ENCODE measurements at regions not wholly inside any gene's neighbourhood (a gene's known extent, or its start where the extent isn't known, plus 50 kb on each side); places are given as distances from the start of the nearest gene placed in this dataset.
"Not testable (repeated sequence)": the region's sequence is repeated elsewhere in the genome, so short reads cannot be mapped to it uniquely, and the experiment has no call there.

GRCh38 chr20:48505066-48505465 is 322.7 kb downstream of the PREX1 start:
- not testable (repeated sequence) for H2BK5ac ChIP-seq (ENCODE audit: low read depth, low read length, poor library complexity); H3K4me2 ChIP-seq (ENCODE audit: low read length); H3K18ac ChIP-seq (ENCODE audit: low read length); H2BK12ac ChIP-seq (ENCODE audit: low read length); H3K4me3 ChIP-seq (ENCODE audit: low read depth, low read length); H3K9ac ChIP-seq (ENCODE audit: low read length); H3K27me3 ChIP-seq (ENCODE audit: insufficient read depth, low read length); H3K27ac ChIP-seq (ENCODE audit: low read depth, low read length); H3K9me3 ChIP-seq (ENCODE audit: insufficient read depth, low read depth, low read length); H3K4me1 ChIP-seq (ENCODE audit: control insufficient read depth in 1 of 2, insufficient read depth in 2 of 2, low read length in 2 of 2); H3K36me3 ChIP-seq (ENCODE audit: control insufficient read depth in 1 of 2, insufficient read depth in 2 of 2, low read length in 2 of 2); H3K14ac ChIP-seq (ENCODE audit: low read length); H4K12ac ChIP-seq (ENCODE audit: low read depth, low read length); H3K79me1 ChIP-seq (ENCODE audit: low read length); H2BK120ac ChIP-seq (ENCODE audit: insufficient read depth, low read length, poor library complexity); H4K91ac ChIP-seq (ENCODE audit: low read depth, low read length); H2AK5ac ChIP-seq (ENCODE audit: low read length); DNase-seq; H3K4ac ChIP-seq (ENCODE audit: low read depth, low read length); H3K79me2 ChIP-seq (ENCODE audit: control insufficient read depth, insufficient read depth, low read length, poor library complexity); H3K23ac ChIP-seq (ENCODE audit: low read length); H2AFZ ChIP-seq (ENCODE audit: insufficient read depth, low read length, poor library complexity); H4K8ac ChIP-seq (ENCODE audit: low read depth, low read length)
- no CpG with 5 or more reads among the region's 12 CpGs for WGBS (ENCODE audit: extremely low coverage, insufficient coverage, insufficient read length)

GRCh38 chr20:48503166-48503815 is 324.5 kb downstream of the PREX1 start:
- H3K14ac ChIP-seq (ENCODE audit: low read length) = no peak overlapping the region
- H3K4me1 ChIP-seq (ENCODE audit: control insufficient read depth in 1 of 2, insufficient read depth in 2 of 2, low read length in 2 of 2) = no peaks in the 10 kb centered on the region
- no peak for DNase-seq
- H3K9me3 ChIP-seq (ENCODE audit: insufficient read depth, low read depth, low read length) = peaks cover 3% of the 10 kb centered on the region
- no peak overlapping the region for H3K4me3 ChIP-seq (ENCODE audit: low read depth, low read length)
- no peak overlapping the region for H4K12ac ChIP-seq (ENCODE audit: low read depth, low read length)
- no peak overlapping the region for H3K9ac ChIP-seq (ENCODE audit: low read length)
- H3K27ac ChIP-seq (ENCODE audit: low read depth, low read length) = no peak overlapping the region
- H3K4ac ChIP-seq (ENCODE audit: low read depth, low read length) = no peak overlapping the region
- H4K91ac ChIP-seq (ENCODE audit: low read depth, low read length) = no peak overlapping the region
- H3K18ac ChIP-seq (ENCODE audit: low read length) = no peak overlapping the region
- no peak overlapping the region for H3K4me2 ChIP-seq (ENCODE audit: low read length)
- no peak overlapping the region for H2BK120ac ChIP-seq (ENCODE audit: insufficient read depth, low read length, poor library complexity)
- H3K23ac ChIP-seq (ENCODE audit: low read length) = no peak overlapping the region
- H2BK5ac ChIP-seq (ENCODE audit: low read depth, low read length, poor library complexity) = no peak overlapping the region
- no peak overlapping the region for H2AK5ac ChIP-seq (ENCODE audit: low read length)
- no peaks in the 10 kb centered on the region for H3K79me2 ChIP-seq (ENCODE audit: control insufficient read depth, insufficient read depth, low read length, poor library complexity)
- H2BK12ac ChIP-seq (ENCODE audit: low read length) = no peak overlapping the region
- H2AFZ ChIP-seq (ENCODE audit: insufficient read depth, low read length, poor library complexity) = no peak overlapping the region
- H4K8ac ChIP-seq (ENCODE audit: low read depth, low read length) = no peak overlapping the region
- no peaks in the 10 kb centered on the region for H3K36me3 ChIP-seq (ENCODE audit: control insufficient read depth in 1 of 2, insufficient read depth in 2 of 2, low read length in 2 of 2)
- H3K27me3 ChIP-seq (ENCODE audit: insufficient read depth, low read length) = no peaks in the 10 kb centered on the region
- no CpG with 5 or more reads among the region's 14 CpGs for WGBS (ENCODE audit: extremely low coverage, insufficient coverage, insufficient read length)
- H3K79me1 ChIP-seq (ENCODE audit: low read length) = no peaks in the 10 kb centered on the region

- Histone ChIP-seq H3K79me2 (ENCODE audit: control insufficient read depth, insufficient read depth, low read length, poor library complexity) (no peaks in the 10 kb centered on the region), H3K23ac (ENCODE audit: low read length) (no peak overlapping the region), H3K14ac (ENCODE audit: low read length) (no peak overlapping the region), H3K27me3 (ENCODE audit: insufficient read depth, low read length) (no peaks in the 10 kb centered on the region), H3K4ac (ENCODE audit: low read depth, low read length) (no peak overlapping the region), H4K8ac (ENCODE audit: low read depth, low read length) (no peak overlapping the region), H3K18ac (ENCODE audit: low read length) (no peak overlapping the region), H4K91ac (ENCODE audit: low read depth, low read length) (no peak overlapping the region), H3K27ac (ENCODE audit: low read depth, low read length) (no peak overlapping the region), H2AK5ac (ENCODE audit: low read length) (no peak overlapping the region), H3K9ac (ENCODE audit: low read length) (no peak overlapping the region), H2BK12ac (ENCODE audit: low read length) (no peak overlapping the region), H3K36me3 (ENCODE audit: control insufficient read depth in 1 of 2, insufficient read depth in 2 of 2, low read length in 2 of 2) (no peaks in the 10 kb centered on the region), H3K4me1 (ENCODE audit: control insufficient read depth in 1 of 2, insufficient read depth in 2 of 2, low read length in 2 of 2) (no peaks in the 10 kb centered on the region), H3K9me3 (ENCODE audit: insufficient read depth, low read depth, low read length) (peaks cover 3% of the 10 kb centered on the region), H2BK5ac (ENCODE audit: low read depth, low read length, poor library complexity) (no peak overlapping the region), H3K4me2 (ENCODE audit: low read length) (no peak overlapping the region), H4K12ac (ENCODE audit: low read depth, low read length) (no peak overlapping the region), H2AFZ (ENCODE audit: insufficient read depth, low read length, poor library complexity) (no peak overlapping the region), H2BK120ac (ENCODE audit: insufficient read depth, low read length, poor library complexity) (no peak overlapping the region), H3K4me3 (ENCODE audit: low read depth, low read length) (no peak overlapping the region), H3K79me1 (ENCODE audit: low read length) (no peaks in the 10 kb centered on the region)
- no CpG with 5 or more reads among the region's 9 CpGs for WGBS (ENCODE audit: extremely low coverage, insufficient coverage, insufficient read length)
- DNase-seq = peak in 1 of 2 donors; percentile 9
Observed at GRCh38 chr20:48502758-48503157, 325.0 kb downstream of the PREX1 start.

- WGBS (ENCODE audit: extremely low coverage, insufficient coverage, insufficient read length) = no CpG with 5 or more reads among the region's 9 CpGs
- no peaks in the 10 kb centered on the region for H3K79me1 ChIP-seq (ENCODE audit: low read length)
- H3K27ac ChIP-seq (ENCODE audit: low read depth, low read length) = no peak overlapping the region
- H4K8ac ChIP-seq (ENCODE audit: low read depth, low read length) = no peak overlapping the region
- H3K4me2 ChIP-seq (ENCODE audit: low read length) = no peak overlapping the region
- H3K36me3 ChIP-seq (ENCODE audit: control insufficient read depth in 1 of 2, insufficient read depth in 2 of 2, low read length in 2 of 2) = no peaks in the 10 kb centered on the region
- H3K4me3 ChIP-seq (ENCODE audit: low read depth, low read length) = no peak overlapping the region
- no peak overlapping the region for H2AK5ac ChIP-seq (ENCODE audit: low read length)
- H3K9me3 ChIP-seq (ENCODE audit: insufficient read depth, low read depth, low read length) = peaks cover 3% of the 10 kb centered on the region
- H4K12ac ChIP-seq (ENCODE audit: low read depth, low read length) = no peak overlapping the region
- no peak overlapping the region for H3K23ac ChIP-seq (ENCODE audit: low read length)
- H3K14ac ChIP-seq (ENCODE audit: low read length) = no peak overlapping the region
- no peak overlapping the region for H2BK5ac ChIP-seq (ENCODE audit: low read depth, low read length, poor library complexity)
- no peaks in the 10 kb centered on the region for H3K4me1 ChIP-seq (ENCODE audit: control insufficient read depth in 1 of 2, insufficient read depth in 2 of 2, low read length in 2 of 2)
- no peak for DNase-seq
- H2BK12ac ChIP-seq (ENCODE audit: low read length) = no peak overlapping the region
- H2AFZ ChIP-seq (ENCODE audit: insufficient read depth, low read length, poor library complexity) = no peak overlapping the region
- no peak overlapping the region for H4K91ac ChIP-seq (ENCODE audit: low read depth, low read length)
- no peaks in the 10 kb centered on the region for H3K27me3 ChIP-seq (ENCODE audit: insufficient read depth, low read length)
- H3K4ac ChIP-seq (ENCODE audit: low read depth, low read length) = no peak overlapping the region
- no peak overlapping the region for H3K18ac ChIP-seq (ENCODE audit: low read length)
- no peak overlapping the region for H3K9ac ChIP-seq (ENCODE audit: low read length)
- no peak overlapping the region for H2BK120ac ChIP-seq (ENCODE audit: insufficient read depth, low read length, poor library complexity)
- H3K79me2 ChIP-seq (ENCODE audit: control insufficient read depth, insufficient read depth, low read length, poor library complexity) = no peaks in the 10 kb centered on the region
Observed at GRCh38 chr20:48502016-48502415, 325.8 kb downstream of the PREX1 start.
